ENCODE measurements at regions not wholly inside any gene's neighbourhood (a gene's known extent, or its start where the extent isn't known, plus 50 kb on each side); places are given as distances from the start of the nearest gene placed in this dataset.

DNA sequence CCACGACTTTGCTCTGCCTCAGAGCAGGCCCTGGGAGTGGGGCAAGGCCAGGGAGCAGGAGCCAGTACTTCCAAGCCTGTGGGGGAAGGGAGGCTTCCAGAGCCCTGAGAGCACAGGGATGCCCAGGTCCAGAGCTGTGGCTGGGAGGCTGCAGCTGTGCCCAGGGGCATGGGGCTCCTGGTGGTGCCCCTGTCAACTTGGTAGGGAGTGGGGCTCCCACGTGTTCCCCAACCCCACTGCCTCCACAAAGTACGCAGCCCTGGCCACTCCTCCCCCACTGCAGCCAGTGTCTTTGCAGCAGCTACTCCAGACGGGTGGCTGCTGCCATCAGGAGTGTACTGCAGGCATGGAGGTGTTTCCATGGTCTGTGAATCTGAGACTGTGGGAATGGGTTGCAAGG is 294.1 kb upstream of the SNX7 start:
- TF ChIP-seq, protein P1, sequence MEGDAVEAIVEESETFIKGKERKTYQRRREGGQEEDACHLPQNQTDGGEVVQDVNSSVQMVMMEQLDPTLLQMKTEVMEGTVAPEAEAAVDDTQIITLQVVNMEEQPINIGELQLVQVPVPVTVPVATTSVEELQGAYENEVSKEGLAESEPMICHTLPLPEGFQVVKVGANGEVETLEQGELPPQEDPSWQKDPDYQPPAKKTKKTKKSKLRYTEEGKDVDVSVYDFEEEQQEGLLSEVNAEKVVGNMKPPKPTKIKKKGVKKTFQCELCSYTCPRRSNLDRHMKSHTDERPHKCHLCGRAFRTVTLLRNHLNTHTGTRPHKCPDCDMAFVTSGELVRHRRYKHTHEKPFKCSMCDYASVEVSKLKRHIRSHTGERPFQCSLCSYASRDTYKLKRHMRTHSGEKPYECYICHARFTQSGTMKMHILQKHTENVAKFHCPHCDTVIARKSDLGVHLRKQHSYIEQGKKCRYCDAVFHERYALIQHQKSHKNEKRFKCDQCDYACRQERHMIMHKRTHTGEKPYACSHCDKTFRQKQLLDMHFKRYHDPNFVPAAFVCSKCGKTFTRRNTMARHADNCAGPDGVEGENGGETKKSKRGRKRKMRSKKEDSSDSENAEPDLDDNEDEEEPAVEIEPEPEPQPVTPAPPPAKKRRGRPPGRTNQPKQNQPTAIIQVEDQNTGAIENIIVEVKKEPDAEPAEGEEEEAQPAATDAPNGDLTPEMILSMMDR (conservative IDR thresholded peaks at IDR 0.05; ENCODE audit: low read depth, low read length): no peak
- TF ChIP-seq EZH2 (IDR thresholded peaks at IDR 0.05; ENCODE audit: low read length, unreplicated experiment): no peak
